RWPE2 (cell line): ENCODE measurements at regions not wholly inside any gene's neighbourhood (a gene's known extent, or its start where the extent isn't known, plus 50 kb on each side); places are given as distances from the start of the nearest gene placed in this dataset.

Experiments used
- ATAC-seq: fragments of 200-7000 bp; cut with Tn5 transposase; 3 replicates; pipeline ENCODE4 v1.9.1; 2021; ENCODE audit warnings: low read depth
- DNase-seq: peaks from one replicate; pipeline ENCODE4 v3.0.0-alpha.2; 2020; ENCODE audit warnings: low spot score
- H3K27ac ChIP-seq: fragments of 450-650 bp; 2 replicates; pipeline ENCODE4 v1.5.1; 2017; ENCODE audit warnings: mild to moderate bottlenecking; ENCODE audit not compliant: poor library complexity, severe bottlenecking
- H3K27me3 ChIP-seq: fragments of 250-450 bp; sonication (Bioruptor Pico); 2 replicates; pipeline ENCODE4 v1.5.1; 2021; ENCODE audit warnings: mild to moderate bottlenecking, moderate library complexity; ENCODE audit not compliant: insufficient read depth, poor library complexity, severe bottlenecking
- H3K36me3 ChIP-seq: fragments of 250-450 bp; sonication (Bioruptor Pico); 2 replicates; pipeline ENCODE4 v1.5.1; 2020; ENCODE audit warnings: low read depth, mild to moderate bottlenecking, moderate library complexity
- H3K4me1 ChIP-seq: fragments of 250-450 bp; sonication (Bioruptor Pico); 2 replicates; pipeline ENCODE4 v1.5.1; 2021; ENCODE audit warnings: mild to moderate bottlenecking, moderate library complexity; ENCODE audit not compliant: insufficient read depth, poor library complexity, severe bottlenecking
- H3K4me3 ChIP-seq: fragments of 250-450 bp; sonication (Bioruptor Pico); 2 replicates; pipeline ENCODE4 v1.5.1; 2021; ENCODE audit warnings: mild to moderate bottlenecking, moderate library complexity; ENCODE audit not compliant: severe bottlenecking
- H3K9me3 ChIP-seq: fragments of 250-450 bp; sonication (Bioruptor Pico); 2 replicates; pipeline ENCODE4 v1.5.1; 2021; ENCODE audit warnings: mild to moderate bottlenecking, moderate library complexity; ENCODE audit not compliant: severe bottlenecking
- CTCF ChIP-seq: fragments of 450-650 bp; IDR thresholded peaks from one replicate; pipeline ENCODE4 v1.5.1; 2017; ENCODE audit warnings: mild to moderate bottlenecking, moderate library complexity; ENCODE audit not compliant: poor library complexity, severe bottlenecking

DNA sequence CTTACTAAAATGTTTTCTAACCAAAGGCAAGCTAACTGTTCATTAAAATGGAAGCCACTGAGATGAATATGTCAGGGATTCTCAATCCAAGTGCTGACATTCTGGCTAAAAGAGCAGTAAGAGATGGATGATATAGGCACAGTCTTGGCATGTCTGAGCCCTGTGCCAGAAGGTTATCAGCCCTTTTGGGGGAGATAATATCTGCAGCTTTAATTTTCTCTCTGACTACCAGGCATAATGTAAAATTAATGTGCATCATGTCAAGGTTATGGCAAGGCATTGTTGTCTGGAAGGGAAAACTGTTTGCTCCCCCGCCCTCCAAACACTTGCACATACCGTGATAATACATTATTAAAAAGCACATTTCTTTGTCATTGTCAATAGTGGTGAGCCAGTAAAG, 609.8 kb downstream of the ZNF608 start:
- Histone ChIP-seq H3K27me3 (no peaks in the 10 kb centered on the region), H3K4me3 (no peak overlapping the region), H3K4me1 (no peaks in the 10 kb centered on the region), H3K27ac (no peak overlapping the region), H3K36me3 (no peaks in the 10 kb centered on the region), H3K9me3 (no peaks in the 10 kb centered on the region)
- no peak for DNase-seq
- no peak for ATAC-seq
- no peak for TF ChIP-seq CTCF

DNA sequence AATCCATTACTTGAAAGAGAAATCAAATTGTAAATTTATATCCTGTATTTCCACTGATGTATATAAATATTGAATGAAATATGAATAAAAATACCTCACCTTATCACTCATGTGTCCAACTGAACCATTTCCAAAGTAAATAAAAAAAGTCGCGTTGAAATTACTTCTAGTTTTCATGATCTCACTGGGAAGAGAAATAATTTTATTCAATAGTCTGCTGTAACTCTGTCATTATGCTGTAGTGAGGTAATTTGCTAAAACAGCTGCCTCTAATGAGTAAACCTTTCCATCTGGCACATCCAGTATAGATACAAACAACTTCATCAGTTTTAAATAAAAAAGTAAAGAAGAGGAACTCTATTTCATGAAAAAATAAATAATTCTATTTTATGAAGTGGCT, 611.5 kb downstream of the ZNF608 start:
- Histone ChIP-seq H3K9me3 (no peaks in the 10 kb centered on the region), H3K27me3 (no peaks in the 10 kb centered on the region), H3K4me1 (no peaks in the 10 kb centered on the region), H3K36me3 (no peaks in the 10 kb centered on the region), H3K4me3 (no peak overlapping the region), H3K27ac (no peak overlapping the region)
- DNase-seq: no peak
- ATAC-seq: no peak
- TF ChIP-seq CTCF: no peak

DNA sequence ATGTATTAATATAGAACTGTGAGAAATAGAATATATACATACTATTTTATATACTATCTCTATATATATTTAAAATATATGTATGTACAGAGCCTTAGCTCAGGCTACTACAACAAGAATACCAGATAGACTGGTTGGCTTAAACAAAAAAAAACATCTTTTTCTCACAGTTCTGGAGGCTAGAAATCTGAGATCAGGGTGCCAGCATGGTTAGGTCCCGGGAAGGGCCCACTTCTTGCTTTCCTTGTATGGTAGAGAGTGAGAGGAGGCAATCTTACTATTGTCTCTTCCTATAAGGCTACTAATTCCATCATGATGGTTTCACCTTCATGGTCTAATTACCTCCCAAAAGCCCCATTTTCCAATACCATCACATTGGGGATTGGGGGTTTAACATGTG, 613.0 kb downstream of the ZNF608 start:
- Histone ChIP-seq H3K27me3 (no peaks in the 10 kb centered on the region), H3K27ac (no peak overlapping the region), H3K36me3 (no peaks in the 10 kb centered on the region), H3K9me3 (no peaks in the 10 kb centered on the region), H3K4me1 (no peaks in the 10 kb centered on the region), H3K4me3 (no peak overlapping the region)
- DNase-seq (no peak), ATAC-seq (no peak)
- TF ChIP-seq CTCF: no peak

GRCh38 chr5:124132843-124133242, 613.6 kb downstream of the ZNF608 start:
- H3K9me3 ChIP-seq: no peaks in the 10 kb centered on the region
- H3K27ac ChIP-seq: no peak overlapping the region
- TF ChIP-seq CTCF: no peak
- no peak overlapping the region for H3K4me3 ChIP-seq
- H3K36me3 ChIP-seq: no peaks in the 10 kb centered on the region
- ATAC-seq (peak; percentile 88), DNase-seq (no peak)
- no peaks in the 10 kb centered on the region for H3K4me1 ChIP-seq
- no peaks in the 10 kb centered on the region for H3K27me3 ChIP-seq

GRCh38 chr5:124131466-124131865, 615.0 kb downstream of the ZNF608 start:
- Histone ChIP-seq H3K4me3 (no peak overlapping the region), H3K27me3 (no peaks in the 10 kb centered on the region), H3K27ac (no peak overlapping the region), H3K9me3 (no peaks in the 10 kb centered on the region), H3K4me1 (no peaks in the 10 kb centered on the region), H3K36me3 (no peaks in the 10 kb centered on the region)
- no peak for DNase-seq
- TF ChIP-seq CTCF: no peak
- no peak for ATAC-seq
